ENCODE measurements at regions not wholly inside any gene's neighbourhood (a gene's known extent, or its start where the extent isn't known, plus 50 kb on each side); places are given as distances from the start of the nearest gene placed in this dataset.

DNA sequence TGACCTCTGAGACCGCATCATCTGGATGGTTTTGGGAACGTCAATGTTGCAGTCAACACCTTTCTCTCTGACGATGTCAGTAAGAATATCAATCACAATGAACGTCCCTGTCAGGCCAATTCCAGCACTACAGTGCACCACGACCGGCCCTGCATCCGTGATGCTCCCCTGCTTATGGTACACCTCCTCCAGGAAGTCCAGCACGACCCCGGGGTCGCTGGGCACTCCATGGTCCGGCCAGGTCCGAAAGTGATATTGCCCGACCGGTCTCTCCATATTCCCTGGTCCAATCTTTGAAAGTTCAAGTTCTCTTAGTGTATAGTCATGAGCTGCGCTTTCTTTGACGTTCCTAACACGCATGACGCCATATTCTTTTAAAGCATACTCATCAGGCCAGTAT lies 203.6 kb upstream of the PRDM9 start:
- no peak for DNase-seq (ENCODE audit: extremely low spot score, unreplicated experiment)
- Mint-ChIP-seq H3K4me3 (ENCODE audit: unreplicated experiment) (no peak overlapping the region), H3K36me3 (ENCODE audit: unreplicated experiment) (no peaks in the 10 kb centered on the region), H3K27me3 (ENCODE audit: unreplicated experiment) (no peaks in the 10 kb centered on the region), H3K9me3 (ENCODE audit: unreplicated experiment) (peaks cover 5% of the 10 kb centered on the region), H3K4me1 (ENCODE audit: unreplicated experiment) (no peaks in the 10 kb centered on the region), H3K27ac (ENCODE audit: unreplicated experiment) (no peak overlapping the region)
- TF ChIP-seq CTCF (IDR thresholded peaks at IDR 0.05) = no peak

GRCh38 chr5:23303435-23303834 lies 204.0 kb upstream of the PRDM9 start:
- no peaks in the 10 kb centered on the region for H3K36me3 Mint-ChIP-seq (ENCODE audit: unreplicated experiment)
- DNase-seq (ENCODE audit: extremely low spot score, unreplicated experiment) = no peak
- H3K4me1 Mint-ChIP-seq (ENCODE audit: unreplicated experiment) = no peaks in the 10 kb centered on the region
- H3K9me3 Mint-ChIP-seq (ENCODE audit: unreplicated experiment) = peaks cover 5% of the 10 kb centered on the region
- H3K27ac Mint-ChIP-seq (ENCODE audit: unreplicated experiment) = no peak overlapping the region
- no peaks in the 10 kb centered on the region for H3K27me3 Mint-ChIP-seq (ENCODE audit: unreplicated experiment)
- no peak overlapping the region for H3K4me3 Mint-ChIP-seq (ENCODE audit: unreplicated experiment)
- no peak for TF ChIP-seq CTCF (IDR thresholded peaks at IDR 0.05)

DNA sequence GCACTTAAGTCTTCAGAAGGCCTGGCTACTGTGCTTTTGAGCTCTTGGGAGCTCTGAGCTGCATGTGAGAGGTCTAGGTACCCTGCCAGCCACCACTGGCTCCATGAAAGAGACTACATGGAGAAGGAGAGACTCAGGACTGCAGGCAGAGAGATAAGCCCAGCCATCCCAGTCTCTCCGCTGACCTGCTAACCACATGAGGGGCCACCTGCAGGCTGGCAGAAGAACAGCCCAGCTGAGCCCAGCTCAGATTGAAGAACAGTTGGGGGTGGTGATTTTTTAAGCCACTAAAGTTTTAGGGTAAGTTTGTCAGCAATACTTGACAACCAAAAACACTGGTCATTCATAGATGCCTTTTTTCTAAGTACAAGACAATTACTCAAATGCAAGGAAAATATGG lies 205.0 kb upstream of the PRDM9 start:
- Mint-ChIP-seq H3K9me3 (ENCODE audit: unreplicated experiment) (peaks cover 5% of the 10 kb centered on the region), H3K27ac (ENCODE audit: unreplicated experiment) (no peak overlapping the region), H3K4me3 (ENCODE audit: unreplicated experiment) (no peak overlapping the region), H3K4me1 (ENCODE audit: unreplicated experiment) (no peaks in the 10 kb centered on the region), H3K36me3 (ENCODE audit: unreplicated experiment) (no peaks in the 10 kb centered on the region), H3K27me3 (ENCODE audit: unreplicated experiment) (no peaks in the 10 kb centered on the region)
- DNase-seq (ENCODE audit: extremely low spot score, unreplicated experiment) = no peak
- no peak for TF ChIP-seq CTCF (IDR thresholded peaks at IDR 0.05)

GRCh38 chr5:23289162-23289561 lies 218.2 kb upstream of the PRDM9 start:
- Mint-ChIP-seq H3K4me3 (ENCODE audit: unreplicated experiment) (no peak overlapping the region), H3K4me1 (ENCODE audit: unreplicated experiment) (no peaks in the 10 kb centered on the region), H3K27ac (ENCODE audit: unreplicated experiment) (no peak overlapping the region)

DNA sequence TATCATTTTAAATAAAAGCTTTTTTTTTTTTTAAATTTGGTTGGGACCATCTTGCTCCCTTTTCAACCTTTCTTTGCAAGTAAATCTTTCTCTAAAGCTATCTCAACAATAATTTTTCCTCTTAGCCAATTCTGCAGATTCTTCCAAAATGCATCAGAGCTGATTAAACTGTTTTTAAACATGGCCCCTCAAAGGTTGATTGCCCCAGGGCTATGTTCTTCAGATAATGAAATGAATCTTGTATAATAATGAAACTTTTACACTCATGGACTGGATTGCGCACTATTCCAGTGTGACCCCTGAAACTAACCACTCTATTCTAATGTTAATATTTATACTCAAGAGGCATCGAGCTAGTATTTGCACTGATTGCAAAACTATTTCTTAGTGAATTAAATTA lies 222.8 kb upstream of the PRDM9 start:
- Mint-ChIP-seq H3K27ac (ENCODE audit: unreplicated experiment) (no peak overlapping the region), H3K27me3 (ENCODE audit: unreplicated experiment) (peaks cover 3% of the 10 kb centered on the region), H3K36me3 (ENCODE audit: unreplicated experiment) (no peaks in the 10 kb centered on the region), H3K4me3 (ENCODE audit: unreplicated experiment) (no peak overlapping the region), H3K9me3 (ENCODE audit: unreplicated experiment) (no peaks in the 10 kb centered on the region), H3K4me1 (ENCODE audit: unreplicated experiment) (no peaks in the 10 kb centered on the region)
- DNase-seq (ENCODE audit: extremely low spot score, unreplicated experiment) = no peak
- TF ChIP-seq CTCF (IDR thresholded peaks at IDR 0.05) = no peak

More at GRCh38 chr5:23289162-23289561, 218.2 kb upstream of the PRDM9 start:
- H3K27me3 Mint-ChIP-seq (ENCODE audit: unreplicated experiment) = peaks cover 3% of the 10 kb centered on the region
- H3K36me3 Mint-ChIP-seq (ENCODE audit: unreplicated experiment) = no peaks in the 10 kb centered on the region
- DNase-seq (ENCODE audit: extremely low spot score, unreplicated experiment) = no peak
- H3K9me3 Mint-ChIP-seq (ENCODE audit: unreplicated experiment) = peaks cover 10% of the 10 kb centered on the region
- no peak for TF ChIP-seq CTCF (IDR thresholded peaks at IDR 0.05)

Data from osteocyte (in vitro differentiated cells).